NCI-H345 treated with DMSO at 0.1 percent for 48 hours (cell line): ENCODE measurements at regions not wholly inside any gene's neighbourhood (a gene's known extent, or its start where the extent isn't known, plus 50 kb on each side); places are given as distances from the start of the nearest gene placed in this dataset.

Experiments used
- DNase-seq: peaks from one replicate; lab custom pipeline; 2025; ENCODE audit not compliant: unreplicated experiment; lab: John Stamatoyannopoulos, UW

GRCh38 chr20:22506827-22507226, 77.5 kb downstream of the FOXA2 start:
- no peak for DNase-seq

- DNase-seq = no peak
Measured at GRCh38 chr20:22504829-22505377, 79.5 kb downstream of the FOXA2 start.

GRCh38 chr20:22503577-22503976, 80.8 kb downstream of the FOXA2 start:
- DNase-seq = no peak

- no peak for DNase-seq
Measured at GRCh38 chr20:22502731-22503191, 81.6 kb downstream of the FOXA2 start.

GRCh38 chr20:22501566-22502344, 82.6 kb downstream of the FOXA2 start:
- DNase-seq = no peak

- no peak for DNase-seq
Measured at GRCh38 chr20:22501034-22501433, 83.3 kb downstream of the FOXA2 start.

- peak; percentile 98 for DNase-seq
Measured at GRCh38 chr20:22499515-22500166, 84.7 kb downstream of the FOXA2 start.

- DNase-seq = no peak
Measured at GRCh38 chr20:22496817-22497216, 87.6 kb downstream of the FOXA2 start.

- no peak for DNase-seq
Measured at GRCh38 chr20:22495789-22496188, 88.6 kb downstream of the FOXA2 start.

- DNase-seq = peak; percentile 90
Measured at GRCh38 chr20:22495172-22495571, 89.2 kb downstream of the FOXA2 start.

- DNase-seq = no peak
Measured at GRCh38 chr20:22492497-22492896, 91.9 kb downstream of the FOXA2 start.

- DNase-seq = peak; percentile 92
Measured at GRCh38 chr20:22491194-22491505, 93.2 kb downstream of the FOXA2 start.

GRCh38 chr20:22490287-22491193, 93.8 kb downstream of the FOXA2 start:
- DNase-seq = peak; percentile 92

- DNase-seq = no peak
Measured at GRCh38 chr20:22489626-22490286, 94.6 kb downstream of the FOXA2 start.

GRCh38 chr20:22480336-22480735, 104.0 kb downstream of the FOXA2 start:
- DNase-seq = no peak

- DNase-seq = no peak
Measured at GRCh38 chr20:22475662-22476061, 108.7 kb downstream of the FOXA2 start.

- no peak for DNase-seq
Measured at GRCh38 chr20:22474224-22474623, 110.1 kb downstream of the FOXA2 start.

GRCh38 chr20:22473293-22473692, 111.1 kb downstream of the FOXA2 start:
- DNase-seq = no peak

- DNase-seq = no peak
Measured at GRCh38 chr20:22472447-22473100, 111.8 kb downstream of the FOXA2 start.

- no peak for DNase-seq
Measured at GRCh38 chr20:22471156-22471836, 113.1 kb downstream of the FOXA2 start.
